HepG2 (cell line): ENCODE measurements at regions not wholly inside any gene's neighbourhood (a gene's known extent, or its start where the extent isn't known, plus 50 kb on each side); places are given as distances from the start of the nearest gene placed in this dataset.
A peak's percentile ranks its signal among the peaks of the same experiment; 100 is the strongest.

Experiments used
- ARNTL ChIP-seq: sonication (generic); formaldehyde crosslinking; IDR thresholded peaks from 2 replicates; pipeline ENCODE4 v1.4.0; 2020; ENCODE audit warnings: mild to moderate bottlenecking, missing genetic modification reagents
- BORCS8-MEF2B ChIP-seq: sonication (generic); formaldehyde crosslinking; IDR thresholded peaks from 2 replicates; pipeline ENCODE4 v1.8.0; 2022; ENCODE audit warnings: mild to moderate bottlenecking, missing genetic modification reagents
- MXD3 ChIP-seq: IDR thresholded peaks from 2 replicates; pipeline ENCODE4 v1.6.1; 2016; ENCODE audit warnings: mild to moderate bottlenecking, missing biosample characterization, missing genetic modification reagents
- MYNN ChIP-seq: sonication (generic); formaldehyde crosslinking; IDR thresholded peaks from 2 replicates; pipeline ENCODE4 v1.4.0; 2020; ENCODE audit warnings: mild to moderate bottlenecking, low read depth, missing genetic modification reagents
- TIGD3 ChIP-seq: sonication (generic); formaldehyde crosslinking; IDR thresholded peaks from 2 replicates; pipeline ENCODE4 v1.5.1; 2020; ENCODE audit warnings: mild to moderate bottlenecking, missing genetic modification reagents, borderline replicate concordance
- ZNF224 ChIP-seq: sonication (generic); formaldehyde crosslinking; IDR thresholded peaks from 2 replicates; pipeline ENCODE4 v1.5.0; 2020; ENCODE audit warnings: mild to moderate bottlenecking, missing genetic modification reagents
- ZNF253 ChIP-seq: sonication (generic); formaldehyde crosslinking; IDR thresholded peaks from 2 replicates; pipeline ENCODE4 v1.8.0; 2022; ENCODE audit warnings: mild to moderate bottlenecking, missing genetic modification reagents, borderline replicate concordance
- ZNF350 ChIP-seq: sonication (generic); formaldehyde crosslinking; IDR thresholded peaks from 2 replicates; pipeline ENCODE4 v1.4.0; 2020; ENCODE audit warnings: mild to moderate bottlenecking, low read depth, missing genetic modification reagents, borderline replicate concordance
- ZNF558 ChIP-seq: sonication (generic); formaldehyde crosslinking; IDR thresholded peaks from 2 replicates; pipeline ENCODE4 v1.9.0; 2022; ENCODE audit warnings: mild to moderate bottlenecking, missing genetic modification reagents, borderline replicate concordance
- ZNF589 ChIP-seq: sonication (generic); formaldehyde crosslinking; conservative IDR thresholded peaks from 2 replicates; pipeline ENCODE4 v1.8.0; 2022; ENCODE audit warnings: mild to moderate bottlenecking, moderate library complexity, missing genetic modification reagents
- ZNF644 ChIP-seq: IDR thresholded peaks from 2 replicates; pipeline ENCODE4 v1.6.1; 2016; ENCODE audit warnings: low read depth
- ZNF770 ChIP-seq: sonication (generic); formaldehyde crosslinking; IDR thresholded peaks from 2 replicates; pipeline ENCODE4 v1.5.0; 2020; ENCODE audit warnings: mild to moderate bottlenecking, missing genetic modification reagents

- no peak for TF ChIP-seq ZNF589
- no peak for TF ChIP-seq MYNN (CRISPR knock-in tag)
- no peak for TF ChIP-seq ZNF770
- TF ChIP-seq ZNF224 = no peak
- TF ChIP-seq TIGD3 = no peak
- TF ChIP-seq ZNF644 (CRISPR knock-in tag) = 0 out of 2 replicates have a peak, but pooled peaks have one; percentile 13
- no peak for TF ChIP-seq BORCS8-MEF2B (CRISPR knock-in tag)
- TF ChIP-seq ZNF558 (CRISPR knock-in tag) = no peak
- TF ChIP-seq ZNF350 (CRISPR knock-in tag) = no peak
- TF ChIP-seq MXD3 (CRISPR knock-in tag) = no peak
- no peak for TF ChIP-seq ZNF253 (CRISPR knock-in tag)
- TF ChIP-seq ARNTL = no peak
Measured at GRCh38 chr2:175595139-175595538, 406.9 kb downstream of the LNPK start (continued).
